Activated effector memory CD4-positive, alpha-beta T cell treated with Interleukin-2 at 50 U/mL for 16 hours (primary cell): ENCODE measurements at regions not wholly inside any gene's neighbourhood (a gene's known extent, or its start where the extent isn't known, plus 50 kb on each side); places are given as distances from the start of the nearest gene placed in this dataset.

Source experiments
- DNase-seq: peaks from one replicate; pipeline ENCODE4 v3.0.0-alpha.2; 2020

DNA sequence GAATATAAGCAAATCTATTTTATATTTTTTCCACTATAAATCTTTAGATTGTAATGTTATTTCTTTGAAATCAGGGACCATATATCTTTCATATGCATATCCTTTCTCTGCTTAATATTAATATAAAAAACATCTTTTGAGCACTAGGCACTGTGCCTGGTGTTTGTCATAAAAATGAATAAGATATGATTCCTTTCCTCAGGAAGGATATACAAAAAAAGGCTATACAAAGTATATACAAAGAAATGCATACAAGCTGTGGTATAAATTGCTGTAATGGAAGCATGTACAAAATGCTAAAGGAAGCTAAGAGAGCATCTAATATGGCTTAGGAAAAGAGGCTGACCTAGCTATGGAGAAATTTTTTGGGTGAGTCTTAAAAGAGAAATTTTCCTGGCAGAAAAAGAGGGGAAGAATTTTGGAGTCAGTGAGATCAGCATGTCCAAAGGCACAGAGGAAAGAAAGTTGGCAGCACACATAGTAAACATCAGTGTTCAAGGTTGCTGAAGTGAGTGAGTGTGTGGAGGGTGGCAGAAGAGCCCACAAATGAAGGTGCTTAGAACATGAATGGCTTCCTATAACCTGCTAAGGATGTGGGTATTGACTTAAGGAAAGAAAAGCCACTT lies 500.0 kb downstream of the SPRY1 start:
- no peak for DNase-seq

DNA sequence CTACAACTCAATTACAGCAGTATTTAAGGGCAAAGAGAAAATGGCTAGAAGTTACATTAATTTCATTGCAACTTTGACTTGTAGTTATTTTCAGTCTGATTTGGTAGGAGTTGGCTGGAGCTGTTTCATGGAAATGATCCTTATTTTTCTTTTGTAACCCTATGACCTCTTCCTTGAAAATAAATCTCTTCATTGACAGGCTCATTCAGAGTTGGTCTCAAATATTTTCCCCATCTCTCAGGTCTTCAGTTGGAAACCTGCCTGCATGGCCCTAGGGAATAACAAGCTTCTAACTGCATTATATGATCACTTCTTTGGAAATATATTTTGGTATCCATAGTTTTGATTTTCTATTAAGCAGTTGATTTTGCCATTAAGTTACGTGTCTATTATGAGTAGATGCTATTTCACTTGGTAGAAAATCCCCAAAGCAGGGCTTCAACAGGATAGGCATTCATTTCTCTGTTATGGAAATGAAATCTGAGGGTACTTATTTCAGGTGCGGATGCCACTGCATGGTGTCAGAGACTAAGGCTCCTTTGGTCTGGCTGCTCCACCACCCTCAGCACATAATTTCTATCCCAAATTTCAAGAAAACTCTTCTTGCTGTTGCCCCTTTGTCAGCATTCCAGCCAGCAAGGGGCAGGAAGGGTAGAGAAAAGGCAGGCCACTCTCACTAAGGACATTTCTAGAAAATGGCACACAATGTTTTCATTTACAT lies 502.5 kb downstream of the SPRY1 start:
- DNase-seq: no peak

- DNase-seq: no peak
Observed at GRCh38 chr4:123904882-123905281, 508.3 kb downstream of the SPRY1 start.

- no peak for DNase-seq
Observed at GRCh38 chr4:123913598-123913997, 517.0 kb downstream of the SPRY1 start.

GRCh38 chr4:123916821-123917220 lies 520.2 kb downstream of the SPRY1 start:
- no peak for DNase-seq

DNA sequence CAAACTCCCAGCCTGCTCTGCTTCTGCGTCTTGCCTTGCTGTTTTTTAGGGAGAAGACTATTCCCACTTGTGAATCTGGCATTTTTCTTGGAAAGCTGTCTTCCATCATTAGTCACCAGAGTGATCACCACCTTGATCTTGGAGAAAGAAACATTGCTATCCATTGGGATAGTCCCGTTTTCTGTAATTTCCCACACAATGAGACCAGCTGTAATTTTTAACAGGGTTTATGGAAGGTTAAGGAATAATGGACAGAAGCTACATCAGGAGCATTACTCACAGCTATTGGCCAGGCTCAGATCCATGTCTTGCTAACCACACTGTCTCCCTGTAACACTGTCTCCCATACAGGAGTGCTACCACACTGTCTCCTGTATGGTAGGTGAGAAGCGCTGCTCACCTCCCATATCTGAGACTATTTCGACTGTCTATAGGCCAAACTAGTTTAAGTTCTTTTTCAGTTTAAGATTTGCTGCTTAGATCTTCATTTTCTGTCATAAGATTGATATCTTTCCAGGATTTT lies 523.0 kb downstream of the SPRY1 start:
- DNase-seq: no peak

DNA sequence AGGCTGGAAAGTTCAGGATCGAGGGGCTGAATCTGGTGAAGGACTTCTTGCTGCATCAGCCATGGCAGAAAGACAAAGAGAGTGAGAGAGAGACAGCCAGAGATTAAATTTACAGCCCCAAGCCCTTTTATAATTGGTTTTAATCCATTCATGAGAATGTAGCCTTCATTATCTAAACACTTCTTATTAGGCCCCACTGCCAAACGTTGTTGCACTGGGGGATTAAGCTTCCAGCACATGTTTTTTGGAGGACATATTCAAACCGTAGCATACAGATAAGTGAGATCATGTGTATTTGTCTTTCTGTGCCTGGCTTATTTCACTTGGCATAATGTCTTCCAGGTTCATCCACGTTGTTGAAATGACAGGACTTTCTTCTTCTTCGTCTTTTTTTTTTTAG lies 524.7 kb downstream of the SPRY1 start:
- no peak for DNase-seq

DNA sequence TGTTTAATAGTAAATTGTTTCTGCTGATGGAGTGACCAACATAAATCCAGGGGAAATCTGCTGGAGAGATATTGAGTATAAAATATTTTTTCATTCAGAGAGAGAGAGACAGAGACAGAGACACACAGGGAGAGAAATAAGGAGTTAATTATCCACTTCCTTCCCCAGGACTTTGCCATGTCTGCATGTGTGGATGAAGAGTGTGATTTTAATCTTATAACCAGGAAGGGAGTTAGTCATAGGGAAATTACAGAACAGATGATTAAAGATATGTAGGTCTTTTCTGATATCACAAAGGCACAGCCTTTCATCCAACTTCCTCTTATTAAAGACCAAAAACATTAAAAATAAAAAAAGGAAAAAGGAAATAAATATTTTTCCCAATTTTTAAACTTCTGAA lies 526.3 kb downstream of the SPRY1 start:
- no peak for DNase-seq

GRCh38 chr4:123924536-123924935 lies 527.9 kb downstream of the SPRY1 start:
- no peak for DNase-seq

- no peak for DNase-seq
Observed at GRCh38 chr4:123929565-123929964, 533.0 kb downstream of the SPRY1 start.

DNA sequence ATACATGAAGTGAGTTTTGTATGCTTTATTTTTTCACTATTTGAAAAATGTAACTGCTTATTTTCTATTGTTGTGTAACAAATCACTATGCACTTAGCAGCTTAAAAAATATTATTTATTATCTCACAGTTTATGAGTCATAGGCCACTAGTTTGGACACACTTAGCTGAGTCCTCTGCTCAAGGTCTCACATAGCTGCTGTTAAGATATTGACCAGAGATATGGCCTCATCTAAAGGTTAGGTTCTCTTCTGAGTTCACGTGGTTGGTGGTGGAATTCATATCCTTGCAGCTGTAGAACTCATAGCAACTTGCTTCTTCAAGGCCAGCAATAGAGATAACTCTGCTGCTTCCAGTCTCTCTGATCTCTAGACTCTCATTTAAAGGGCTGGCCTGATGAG lies 534.4 kb downstream of the SPRY1 start:
- DNase-seq: no peak

DNA sequence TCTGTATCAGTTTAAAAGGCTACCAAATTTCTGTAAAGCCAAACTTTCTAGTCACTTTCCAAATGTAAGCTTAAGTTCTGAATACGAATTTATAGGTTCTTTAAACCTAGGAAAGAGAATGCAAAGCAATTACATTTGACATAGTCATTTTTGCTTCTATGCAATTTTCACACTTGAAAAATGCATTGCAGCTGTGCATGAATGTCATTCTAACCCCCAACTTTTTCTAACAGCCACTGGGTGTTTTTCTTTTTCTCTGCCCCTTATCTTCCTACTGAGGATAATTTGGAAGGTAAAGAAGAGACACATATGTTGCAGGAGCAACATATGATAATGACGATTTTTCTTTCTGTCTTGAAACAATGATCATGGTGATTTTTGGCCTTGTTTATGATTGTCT lies 537.5 kb downstream of the SPRY1 start:
- DNase-seq: no peak

DNA sequence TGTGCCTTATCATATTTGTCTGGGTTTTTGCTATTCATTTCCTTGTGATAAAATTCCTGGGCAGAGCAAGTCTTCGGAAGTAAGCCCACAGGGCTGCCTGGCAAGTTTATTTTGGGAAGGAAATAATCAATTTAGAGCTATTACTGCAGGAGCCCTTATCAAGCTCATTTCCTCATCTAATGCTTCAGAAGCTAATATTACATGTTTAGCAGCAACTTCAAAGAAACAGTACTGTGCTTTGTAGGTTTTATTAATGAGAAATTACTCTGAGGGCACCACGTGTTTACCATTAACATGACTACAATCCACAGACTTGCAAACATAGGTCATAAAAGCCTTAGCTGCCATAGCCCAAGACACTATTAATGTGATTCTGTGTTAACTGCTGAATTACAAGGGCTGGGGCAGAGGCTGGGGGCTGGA lies 540.0 kb downstream of the SPRY1 start:
- DNase-seq: no peak

DNA sequence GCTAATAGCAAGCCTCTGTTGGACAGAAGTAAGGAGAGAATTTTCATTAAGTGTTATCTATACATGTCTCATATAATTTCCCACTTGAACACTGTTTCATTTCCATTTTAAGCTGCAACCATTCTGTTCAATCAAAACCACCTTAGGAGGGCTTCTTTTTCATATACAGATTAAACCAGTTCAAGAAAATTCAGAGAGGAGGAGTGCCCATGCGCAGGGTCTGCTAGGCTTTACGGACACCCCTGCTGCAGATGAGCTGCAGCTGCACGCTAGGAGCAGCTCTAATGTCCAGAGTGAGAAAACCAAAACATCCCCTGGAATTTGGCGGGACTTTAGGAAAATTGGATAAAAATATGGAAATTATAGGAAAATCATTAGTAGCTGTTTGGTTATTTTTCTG lies 541.0 kb downstream of the SPRY1 start:
- DNase-seq: no peak

DNA sequence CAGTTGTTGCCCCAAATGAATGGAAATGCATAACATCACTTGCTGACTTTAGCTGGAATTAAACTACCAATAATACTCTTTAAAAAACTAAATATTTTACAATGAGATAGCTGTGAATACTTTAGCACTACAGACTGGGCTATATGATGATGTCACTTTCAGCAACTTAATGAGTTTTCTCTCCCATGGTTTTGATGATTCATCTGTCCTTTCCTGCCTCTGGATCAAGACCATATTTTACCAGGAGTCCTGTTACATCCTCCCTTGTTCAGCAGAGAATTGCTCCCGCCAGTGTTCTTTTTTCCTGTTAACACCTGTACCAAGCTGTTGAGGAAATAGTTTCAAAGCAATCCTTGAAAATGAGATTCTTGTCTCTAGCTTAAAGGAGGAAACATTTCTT lies 543.0 kb downstream of the SPRY1 start:
- no peak for DNase-seq

DNA sequence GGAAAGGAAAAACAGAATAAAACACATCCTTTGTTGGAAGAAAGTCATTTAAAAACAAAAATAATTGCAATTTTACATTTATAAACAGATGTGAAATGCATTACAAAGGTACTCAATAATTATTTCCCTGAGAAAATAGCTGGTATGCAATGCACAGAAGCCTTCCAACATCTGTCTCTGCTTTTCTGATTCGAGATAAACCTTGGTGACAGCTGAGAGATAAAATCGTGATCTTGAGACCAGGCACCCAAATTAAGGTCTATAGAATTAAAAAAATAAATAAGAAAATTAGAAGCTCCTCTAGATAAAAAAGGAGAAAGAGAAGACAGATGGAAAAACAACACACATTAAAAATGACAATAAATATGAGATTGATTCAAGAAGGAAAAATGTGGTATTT lies 544.0 kb downstream of the SPRY1 start:
- DNase-seq: no peak

DNA sequence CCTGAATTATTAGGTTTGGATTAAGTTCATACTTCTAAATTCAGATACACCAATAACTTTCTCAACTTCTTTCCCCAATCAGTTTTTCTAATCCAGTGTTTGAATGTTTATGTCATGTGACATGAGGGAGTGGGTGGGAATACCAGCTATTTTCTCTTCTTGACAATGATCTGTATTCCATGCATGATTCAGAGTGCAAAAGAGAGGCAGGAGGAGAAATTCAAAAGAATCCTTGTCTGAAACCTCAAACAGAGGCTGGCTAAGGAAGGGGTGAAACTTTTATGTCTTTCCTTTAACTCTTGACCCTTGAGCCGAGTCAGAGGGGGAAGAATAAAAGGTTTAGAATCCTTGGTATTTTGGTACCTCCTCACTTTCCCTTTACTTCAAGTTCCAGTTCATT lies 544.7 kb downstream of the SPRY1 start:
- DNase-seq: no peak

DNA sequence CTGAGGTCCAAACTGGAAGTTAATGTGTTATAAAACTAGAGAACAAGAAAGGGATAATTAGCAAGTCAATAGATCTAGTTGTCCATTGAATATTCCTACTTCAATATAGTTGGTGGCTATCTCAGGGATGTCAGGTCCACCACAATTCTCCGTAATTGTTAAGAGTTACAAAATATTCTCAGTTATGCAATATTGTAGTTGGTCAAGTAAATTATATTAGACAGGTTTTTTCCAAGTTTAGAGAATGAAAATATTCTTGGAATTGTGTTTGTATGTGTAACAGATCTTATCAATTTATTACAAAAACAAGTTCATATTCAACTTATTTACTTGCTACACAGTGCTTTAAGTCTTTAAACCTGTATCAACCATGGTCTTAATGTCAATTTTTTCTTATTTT lies 547.4 kb downstream of the SPRY1 start:
- DNase-seq: no peak

DNA sequence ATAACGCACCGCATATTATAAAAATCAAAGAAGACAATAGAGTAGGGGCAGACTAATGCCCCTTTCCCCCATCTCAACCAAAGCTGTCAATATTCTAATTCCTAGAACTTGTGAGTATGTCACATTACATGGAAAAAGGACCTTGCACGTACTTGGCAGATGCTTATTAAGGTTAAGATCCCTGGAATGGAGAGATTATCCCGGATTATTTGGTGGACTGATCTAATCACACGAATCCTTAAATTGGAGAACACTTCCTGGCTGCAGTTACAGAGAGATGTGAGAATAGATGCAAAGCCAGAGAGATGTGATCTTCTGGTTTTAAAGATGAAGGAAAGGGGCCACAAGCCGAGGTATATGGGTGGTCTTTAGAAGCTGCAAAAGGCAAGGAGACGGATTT lies 548.7 kb downstream of the SPRY1 start:
- no peak for DNase-seq

GRCh38 chr4:123950530-123950929 lies 553.9 kb downstream of the SPRY1 start:
- DNase-seq: no peak

DNA sequence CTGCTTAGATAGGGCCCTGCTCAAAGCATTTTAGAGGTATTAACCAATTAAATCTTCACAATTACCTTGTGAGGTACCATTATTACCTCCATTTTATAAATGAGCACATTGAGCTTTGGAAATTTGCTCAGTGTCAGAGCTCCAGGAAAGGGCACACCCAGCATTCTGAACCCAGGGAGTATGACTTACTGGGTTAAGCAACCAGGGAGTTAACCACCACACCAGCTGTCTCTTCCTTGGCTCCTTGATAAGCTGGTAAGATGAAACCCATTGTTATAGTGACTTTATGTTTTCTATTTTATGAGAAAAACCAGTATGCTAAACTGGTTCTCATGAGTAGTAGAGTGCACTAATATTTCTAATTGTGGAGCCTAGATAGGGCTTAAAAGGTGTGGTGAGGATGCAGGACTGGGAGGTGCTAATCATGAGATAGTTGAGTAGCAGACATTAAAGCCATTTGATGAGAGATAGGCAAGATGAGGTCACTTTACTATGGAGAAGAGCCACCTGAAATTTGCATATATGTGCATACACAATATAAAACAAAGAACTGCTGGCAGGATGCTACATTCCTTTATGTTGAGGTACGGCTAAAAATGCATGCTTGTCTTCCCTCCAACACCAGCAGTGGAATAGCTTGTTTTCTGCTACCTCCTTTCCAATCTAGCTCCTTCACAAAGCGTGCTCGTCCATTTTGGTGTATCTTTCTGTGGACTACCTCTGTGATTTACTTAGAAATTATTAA lies 556.1 kb downstream of the SPRY1 start:
- no peak for DNase-seq

- DNase-seq: no peak
Observed at GRCh38 chr4:123953566-123953965, 557.0 kb downstream of the SPRY1 start.

DNA sequence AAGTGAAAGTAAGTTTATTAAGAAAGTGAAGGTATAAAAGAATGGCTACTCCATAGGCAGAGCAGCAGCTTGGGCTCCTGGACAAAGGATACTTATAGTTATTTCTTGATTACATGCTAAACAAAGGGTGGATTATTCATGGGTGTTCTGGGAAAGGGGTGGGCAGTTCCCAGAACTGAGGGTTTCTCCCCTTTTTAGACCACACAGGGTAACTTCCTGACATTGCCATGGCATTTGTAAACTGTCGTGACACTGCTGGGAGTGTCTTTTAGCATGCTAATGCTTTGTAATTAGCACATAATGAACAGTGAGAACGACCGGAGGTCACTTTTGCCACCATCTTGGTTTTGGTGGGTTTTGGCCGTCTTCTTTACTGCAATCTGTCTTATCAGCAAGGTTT lies 557.6 kb downstream of the SPRY1 start:
- no peak for DNase-seq

GRCh38 chr4:123955167-123955800 lies 558.7 kb downstream of the SPRY1 start:
- DNase-seq: no peak
